Prostate gland (tissue), 2 donors: ENCODE measurements at regions not wholly inside any gene's neighbourhood (a gene's known extent, or its start where the extent isn't known, plus 50 kb on each side); places are given as distances from the start of the nearest gene placed in this dataset.

Source experiments
- CTCF ChIP-seq, 4 experiments: fragments of 200-600 bp in 2 of 4; fragments of 450-650 bp in 2 of 4; sonication (generic) in 2 of 4; IDR thresholded peaks; 1 replicate in 3 of 4; 2 replicates in 1 of 4; pipeline ENCODE4 v1.5.1; 2016 to 2019; ENCODE audit warnings: antibody characterized with exemption in 4 of 4, mild to moderate bottlenecking in 2 of 4, moderate library complexity in 2 of 4
- POLR2A ChIP-seq: fragments of 450-650 bp; IDR thresholded peaks from one replicate; pipeline ENCODE4 v1.6.1; 2016; ENCODE audit warnings: antibody characterized with exemption, mild to moderate bottlenecking
- POLR2AphosphoS5 ChIP-seq: sonication (generic); formaldehyde crosslinking; IDR thresholded peaks from one replicate; pipeline ENCODE4 v1.6.1; 2017; ENCODE audit warnings: antibody characterized with exemption

- TF ChIP-seq CTCF (IDR thresholded peaks at IDR 0.05) (no peak), POLR2A (no peak), POLR2AphosphoS5 (no peak)
Measured at GRCh38 chr6:44606976-44607375, 219.5 kb downstream of the CDC5L start.
